Keratinocyte (primary cell): ENCODE measurements at regions not wholly inside any gene's neighbourhood (a gene's known extent, or its start where the extent isn't known, plus 50 kb on each side); places are given as distances from the start of the nearest gene placed in this dataset.

Experiments
- DNase-seq: peaks from one replicate; pipeline ENCODE4 v3.0.0-alpha.2; 2011; ENCODE audit warnings: low read depth, missing footprints, low spot score
- FAIRE-seq: peaks from 2 replicates; lab custom pipeline; 2011; peaks lifted over from hg19 to GRCh38; lab: Jason Lieb, UNC
- H2AFZ ChIP-seq: 2 replicates; pipeline ENCODE4 v1.6.0; 2012; ENCODE audit warnings: low read length, control low read depth, inconsistent platforms; ENCODE audit not compliant: control insufficient read depth
- H3K27ac ChIP-seq: 2 replicates; pipeline ENCODE4 v1.5.1; 2011; ENCODE audit warnings: low read length; ENCODE audit not compliant: control insufficient read depth, insufficient read depth
- H3K27me3 ChIP-seq: 3 replicates; pipeline ENCODE4 v1.6.0; 2011; ENCODE audit warnings: low read length; ENCODE audit not compliant: control insufficient read depth, insufficient read depth; ENCODE audit errors: extremely low read depth
- H3K36me3 ChIP-seq, 2 experiments: 2 replicates in 1 of 2; 3 replicates in 1 of 2; pipeline ENCODE4 v1.5.1; 2011; ENCODE audit warnings: low read length in 2 of 2, mild to moderate bottlenecking in 1 of 2; ENCODE audit not compliant: control insufficient read depth in 2 of 2, insufficient read depth in 2 of 2; ENCODE audit errors: extremely low read depth in 1 of 2
- H3K4me1 ChIP-seq: 3 replicates; pipeline ENCODE4 v1.5.1; 2011; ENCODE audit warnings: low read length; ENCODE audit not compliant: control insufficient read depth, insufficient read depth; ENCODE audit errors: extremely low read depth
- H3K4me2 ChIP-seq: 3 replicates; pipeline ENCODE4 v1.6.0; 2011; ENCODE audit warnings: low read depth, low read length; ENCODE audit not compliant: control insufficient read depth, insufficient read depth; ENCODE audit errors: extremely low read depth
- H3K4me3 ChIP-seq, 3 experiments: fragments of 200-600 bp in 1 of 3; sonication (generic) in 1 of 3; 2 replicates in 2 of 3; 3 replicates in 1 of 3; pipeline ENCODE4 v1.5.1; 2011 to 2016; ENCODE audit warnings: low read length in 3 of 3, mild to moderate bottlenecking in 3 of 3, control low read depth in 2 of 3, inconsistent platforms in 1 of 3, low read depth in 1 of 3, mixed read lengths in 1 of 3, mixed run types in 1 of 3, moderate library complexity in 1 of 3; ENCODE audit not compliant: control insufficient read depth in 2 of 3, insufficient read depth in 2 of 3; ENCODE audit errors: extremely low read depth in 1 of 3
- H3K79me2 ChIP-seq: 2 replicates; pipeline ENCODE4 v1.6.0; 2012; ENCODE audit warnings: low read length; ENCODE audit not compliant: control insufficient read depth, insufficient read depth
- H3K9ac ChIP-seq: 3 replicates; pipeline ENCODE4 v1.6.0; 2011; ENCODE audit warnings: low read length; ENCODE audit not compliant: control insufficient read depth, insufficient read depth; ENCODE audit errors: extremely low read depth
- H3K9me1 ChIP-seq: 3 replicates; pipeline ENCODE4 v1.6.0; 2011; ENCODE audit warnings: low read length; ENCODE audit not compliant: control insufficient read depth, insufficient read depth; ENCODE audit errors: extremely low read depth
- H3K9me3 ChIP-seq: 2 replicates; pipeline ENCODE4 v1.5.1; 2012; ENCODE audit warnings: low read depth, low read length; ENCODE audit not compliant: control insufficient read depth
- H4K20me1 ChIP-seq: 3 replicates; pipeline ENCODE4 v1.6.0; 2011; ENCODE audit warnings: low read length; ENCODE audit not compliant: control insufficient read depth, insufficient read depth; ENCODE audit errors: extremely low read depth
- EZH2 ChIP-seq: IDR thresholded peaks from one replicate; pipeline ENCODE4 v1.6.1; 2012; ENCODE audit warnings: inconsistent platforms, mild to moderate bottlenecking, low read length, moderate library complexity
- dilution Hi-C: fragments of 300-500 bp; cut with MboI; formaldehyde crosslinking; loops from one replicate; pipeline ENCODE4 v1.7.0; 2020; ENCODE audit warnings: low sequenced_read_pairs; ENCODE audit not compliant: extremely low pct_ligation_motif_present
- TF ChIP-seq, protein P1 (sequence below), 3 experiments: IDR thresholded peaks in 1 of 3; conservative IDR thresholded peaks in 1 of 3; optimal IDR thresholded peaks in 1 of 3; 2 replicates in 2 of 3; 3 replicates in 1 of 3; pipeline versions ENCODE3 to v1.5.1; 2011; ENCODE audit warnings: low read length in 3 of 3, mild to moderate bottlenecking in 3 of 3, moderate library complexity in 2 of 3, control low read depth in 1 of 3, inconsistent platforms in 1 of 3; ENCODE audit not compliant: insufficient read depth in 2 of 3; ENCODE audit errors: extremely low read depth in 1 of 3

- no peaks in the 10 kb centered on the region for H3K9me1 ChIP-seq
- TF ChIP-seq, protein P1, sequence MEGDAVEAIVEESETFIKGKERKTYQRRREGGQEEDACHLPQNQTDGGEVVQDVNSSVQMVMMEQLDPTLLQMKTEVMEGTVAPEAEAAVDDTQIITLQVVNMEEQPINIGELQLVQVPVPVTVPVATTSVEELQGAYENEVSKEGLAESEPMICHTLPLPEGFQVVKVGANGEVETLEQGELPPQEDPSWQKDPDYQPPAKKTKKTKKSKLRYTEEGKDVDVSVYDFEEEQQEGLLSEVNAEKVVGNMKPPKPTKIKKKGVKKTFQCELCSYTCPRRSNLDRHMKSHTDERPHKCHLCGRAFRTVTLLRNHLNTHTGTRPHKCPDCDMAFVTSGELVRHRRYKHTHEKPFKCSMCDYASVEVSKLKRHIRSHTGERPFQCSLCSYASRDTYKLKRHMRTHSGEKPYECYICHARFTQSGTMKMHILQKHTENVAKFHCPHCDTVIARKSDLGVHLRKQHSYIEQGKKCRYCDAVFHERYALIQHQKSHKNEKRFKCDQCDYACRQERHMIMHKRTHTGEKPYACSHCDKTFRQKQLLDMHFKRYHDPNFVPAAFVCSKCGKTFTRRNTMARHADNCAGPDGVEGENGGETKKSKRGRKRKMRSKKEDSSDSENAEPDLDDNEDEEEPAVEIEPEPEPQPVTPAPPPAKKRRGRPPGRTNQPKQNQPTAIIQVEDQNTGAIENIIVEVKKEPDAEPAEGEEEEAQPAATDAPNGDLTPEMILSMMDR (optimal IDR thresholded peaks at IDR 0.05 in 1 of 3, IDR thresholded peaks at IDR 0.05 in 1 of 3, conservative IDR thresholded peaks at IDR 0.05 in 1 of 3; ENCODE audit: extremely low read depth in 1 of 3, insufficient read depth in 2 of 3, low read length in 3 of 3), result no peak
- TF ChIP-seq EZH2, result no peak
- no peaks in the 10 kb centered on the region for H4K20me1 ChIP-seq
- no peak overlapping the region for H2AFZ ChIP-seq
- H3K4me1 ChIP-seq, result no peaks in the 10 kb centered on the region
- H3K4me3 ChIP-seq, result no peak overlapping the region
- FAIRE-seq, result no peak
- peaks cover 26% of the 10 kb centered on the region for H3K27me3 ChIP-seq
- no peaks in the 10 kb centered on the region for H3K9me3 ChIP-seq
- dilution Hi-C loops, result no loop called here
- H3K79me2 ChIP-seq, result no peaks in the 10 kb centered on the region
- no peaks in the 10 kb centered on the region for H3K36me3 ChIP-seq
- no peak overlapping the region for H3K4me2 ChIP-seq
- DNase-seq, result no peak
- no peak overlapping the region for H3K27ac ChIP-seq
- H3K9ac ChIP-seq, result no peak overlapping the region
Observed at GRCh38 chr1:230591678-230592077, 50.6 kb upstream of the COG2 start.

- no peak for FAIRE-seq
- Histone ChIP-seq H2AFZ (no peak overlapping the region), H3K9me1 (no peaks in the 10 kb centered on the region), H3K4me3 (no peak overlapping the region), H3K4me2 (no peak overlapping the region), H3K36me3 (no peaks in the 10 kb centered on the region), H3K79me2 (no peaks in the 10 kb centered on the region), H3K27ac (no peak overlapping the region), H3K4me1 (no peaks in the 10 kb centered on the region), H4K20me1 (no peaks in the 10 kb centered on the region), H3K27me3 (peaks cover 26% of the 10 kb centered on the region), H3K9me3 (no peaks in the 10 kb centered on the region), H3K9ac (no peak overlapping the region)
- dilution Hi-C loops, result no loop called here
- TF ChIP-seq, protein P1 (optimal IDR thresholded peaks at IDR 0.05 in 1 of 3, IDR thresholded peaks at IDR 0.05 in 1 of 3, conservative IDR thresholded peaks at IDR 0.05 in 1 of 3; ENCODE audit: extremely low read depth in 1 of 3, insufficient read depth in 2 of 3, low read length in 3 of 3), result no peak
- TF ChIP-seq EZH2, result no peak
- no peak for DNase-seq
Observed at GRCh38 chr1:230589951-230590350, 52.3 kb upstream of the COG2 start.
